Calu3 (cell line): ENCODE measurements at regions not wholly inside any gene's neighbourhood (a gene's known extent, or its start where the extent isn't known, plus 50 kb on each side); places are given as distances from the start of the nearest gene placed in this dataset.

Experiments
- BruUV-seq: library from RNA; stranded (reverse); fragments of 400-500 nt; replicated peaks from 2 replicates; lab custom pipeline; 2021; lab: Mats Ljungman, UMichigan
- CTCF ChIA-PET: fragments of 300-600 bp; sonication (Branson Sonifier 250); formaldehyde crosslinking; loops from one replicate; lab custom pipeline; 2022; ENCODE audit warnings: antibody characterized with exemption; lab: Charles Lee
- DNase-seq: peaks from one replicate; pipeline ENCODE4 v3.0.0; 2022
- H3K27ac Mint-ChIP-seq: one replicate; pipeline ENCODE4 v1.8.0; 2022; ENCODE audit warnings: mixed read lengths; ENCODE audit not compliant: unreplicated experiment
- H3K27me3 Mint-ChIP-seq: one replicate; pipeline ENCODE4 v1.8.0; 2022; ENCODE audit warnings: mixed read lengths; ENCODE audit not compliant: unreplicated experiment
- H3K36me3 Mint-ChIP-seq: one replicate; pipeline ENCODE4 v1.8.0; 2022; ENCODE audit warnings: mild to moderate bottlenecking, moderate library complexity, mixed read lengths; ENCODE audit not compliant: insufficient read depth, unreplicated experiment
- H3K4me1 Mint-ChIP-seq: one replicate; pipeline ENCODE4 v1.8.0; 2022; ENCODE audit warnings: mild to moderate bottlenecking, low read depth, mixed read lengths; ENCODE audit not compliant: unreplicated experiment
- H3K4me3 Mint-ChIP-seq: one replicate; pipeline ENCODE4 v1.8.0; 2022; ENCODE audit warnings: mild to moderate bottlenecking, low read depth, moderate library complexity, mixed read lengths; ENCODE audit not compliant: unreplicated experiment
- H3K9me3 Mint-ChIP-seq: one replicate; pipeline ENCODE4 v1.8.0; 2022; ENCODE audit warnings: low read depth, mixed read lengths; ENCODE audit not compliant: unreplicated experiment
- CTCF ChIP-seq: fragments of 200-600 bp; IDR thresholded peaks from one replicate; pipeline ENCODE4 v1.8.0; 2022; ENCODE audit warnings: antibody characterized with exemption; ENCODE audit not compliant: unreplicated experiment
- intact Hi-C: fragments of 100-400 bp; cut with micrococcal nuclease; formaldehyde crosslinking; loops from one replicate; pipeline ENCODE4 v1.10.0; 2022; ENCODE audit not compliant: unreplicated experiment

DNA sequence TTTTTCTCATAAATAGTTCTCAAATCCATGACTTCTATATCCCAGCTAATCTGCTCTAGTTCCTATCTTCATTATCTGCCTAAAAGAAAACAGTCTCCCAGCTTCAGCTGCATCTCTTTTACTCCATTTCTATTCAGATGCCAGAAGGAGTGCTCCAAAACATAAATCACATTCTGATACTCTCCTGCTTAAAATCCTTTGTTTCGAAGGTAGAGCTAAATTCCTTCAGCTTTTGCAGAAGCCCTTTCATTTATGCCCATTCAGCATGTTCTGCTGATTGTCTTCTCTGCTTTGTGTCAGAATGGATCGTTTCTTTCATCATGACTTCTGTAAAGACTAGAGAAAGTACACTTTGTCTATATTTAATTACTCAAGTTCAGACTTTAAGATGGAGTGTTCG, 440.1 kb upstream of the SMIM31 start:
- Mint-ChIP-seq H3K4me3 (no peak overlapping the region), H3K36me3 (no peaks in the 10 kb centered on the region), H3K4me1 (no peaks in the 10 kb centered on the region), H3K9me3 (no peaks in the 10 kb centered on the region), H3K27me3 (no peaks in the 10 kb centered on the region), H3K27ac (no peak overlapping the region)
- no peak for TF ChIP-seq CTCF
- no TSS peak for BruUV-seq
- CTCF ChIA-PET, result interaction anchor here (0.6 to 1.5 kb wide), 2 partner anchors 10 to 55 kb away, joined by 3 read pairs; no protein-coding TSS in a partner anchor
- DNase-seq, result no peak
- intact Hi-C loops, result no loop called here

DNA sequence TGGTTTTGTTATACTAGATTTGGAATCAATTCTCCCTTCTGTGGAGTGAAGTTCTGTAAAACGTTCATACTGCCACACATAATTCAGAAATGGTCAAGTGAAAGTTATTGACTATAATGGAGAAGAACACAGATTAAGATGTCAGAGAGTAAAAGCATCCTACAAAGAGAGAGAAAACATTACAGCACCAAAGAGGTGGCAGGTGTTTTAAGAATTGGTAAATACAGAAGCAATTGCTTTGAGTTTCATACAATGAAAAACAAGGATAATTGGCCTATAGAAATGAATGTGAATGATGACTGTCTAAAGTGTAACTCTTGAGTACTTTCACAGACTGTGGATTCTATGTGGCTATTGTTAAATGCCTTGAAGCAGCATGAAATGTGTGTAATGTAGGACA, 435.6 kb upstream of the SMIM31 start:
- intact Hi-C loops, result no loop called here
- TF ChIP-seq CTCF, result no peak
- Mint-ChIP-seq H3K27ac (no peak overlapping the region), H3K4me3 (no peak overlapping the region), H3K4me1 (no peaks in the 10 kb centered on the region), H3K27me3 (no peaks in the 10 kb centered on the region), H3K36me3 (no peaks in the 10 kb centered on the region), H3K9me3 (no peaks in the 10 kb centered on the region)
- no peak for DNase-seq
- CTCF ChIA-PET, result no interaction called here
- BruUV-seq, result no TSS peak

DNA sequence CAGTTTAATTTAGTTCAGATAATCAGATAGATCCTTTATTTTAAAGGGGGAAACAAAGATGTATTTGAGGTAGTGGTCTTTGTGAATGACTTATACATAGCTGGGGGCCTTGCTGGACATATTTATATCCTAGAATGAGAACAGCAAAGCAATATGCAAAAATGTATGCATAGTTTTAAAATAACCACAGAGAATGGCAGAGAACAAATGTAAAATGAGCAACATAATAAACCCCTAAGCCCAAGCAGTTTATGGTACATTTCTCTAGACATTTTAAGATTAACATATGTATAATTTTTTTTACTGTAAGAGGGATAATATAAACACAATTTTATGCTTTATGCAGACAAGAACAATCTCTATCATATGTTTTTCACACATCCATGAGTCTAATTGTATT, 434.2 kb upstream of the SMIM31 start:
- no TSS peak for BruUV-seq
- Mint-ChIP-seq H3K9me3 (no peaks in the 10 kb centered on the region), H3K4me3 (no peak overlapping the region), H3K27me3 (no peaks in the 10 kb centered on the region), H3K4me1 (no peaks in the 10 kb centered on the region), H3K36me3 (no peaks in the 10 kb centered on the region), H3K27ac (no peak overlapping the region)
- CTCF ChIA-PET, result no interaction called here
- no peak for TF ChIP-seq CTCF
- DNase-seq, result no peak
- intact Hi-C loops, result no loop called here

- no peak for DNase-seq
- BruUV-seq, result no TSS peak
- intact Hi-C loops, result no loop called here
- H3K36me3 Mint-ChIP-seq, result no peaks in the 10 kb centered on the region
- no peak for TF ChIP-seq CTCF
- no peak overlapping the region for H3K27ac Mint-ChIP-seq
- no peaks in the 10 kb centered on the region for H3K4me1 Mint-ChIP-seq
- no peak overlapping the region for H3K4me3 Mint-ChIP-seq
- CTCF ChIA-PET, result no interaction called here
- H3K27me3 Mint-ChIP-seq, result no peaks in the 10 kb centered on the region
- H3K9me3 Mint-ChIP-seq, result no peaks in the 10 kb centered on the region
These were observed 433.1 kb upstream of the SMIM31 start for GRCh38 chr4:164320847-164321246.
